Skeletal muscle satellite cell (primary cell): ENCODE measurements at regions not wholly inside any gene's neighbourhood (a gene's known extent, or its start where the extent isn't known, plus 50 kb on each side); places are given as distances from the start of the nearest gene placed in this dataset.

ENCODE experiments used
- H3K27me3 ChIP-seq: 2 replicates; pipeline ENCODE4 v1.7.0; 2013; ENCODE audit warnings: low read length; ENCODE audit not compliant: control insufficient read depth, insufficient read depth
- H3K36me3 ChIP-seq: 2 replicates; pipeline ENCODE4 v1.7.0; 2013; ENCODE audit warnings: mild to moderate bottlenecking, control low read depth, low read length; ENCODE audit not compliant: insufficient read depth
- H3K4me1 ChIP-seq: 2 replicates; pipeline ENCODE4 v1.7.0; 2013; ENCODE audit warnings: low read length; ENCODE audit not compliant: control insufficient read depth, insufficient read depth
- H3K4me2 ChIP-seq: 2 replicates; pipeline ENCODE4 v1.7.0; 2013; ENCODE audit warnings: mild to moderate bottlenecking, low read length
- H3K4me3 ChIP-seq: 2 replicates; pipeline ENCODE4 v1.7.0; 2013; ENCODE audit warnings: low read length
- H3K9ac ChIP-seq: 2 replicates; pipeline ENCODE4 v1.7.0; 2013; ENCODE audit warnings: mild to moderate bottlenecking, low read depth, low read length, moderate library complexity
- H3K9me3 ChIP-seq: replicated peaks from 2 replicates; pipeline ENCODE4 v1.7.0; 2013; ENCODE audit warnings: mild to moderate bottlenecking, control low read depth, low read length

GRCh38 chr9:26559506-26559905, 333.1 kb downstream of the CAAP1 start:
- H3K36me3 ChIP-seq = no peaks in the 10 kb centered on the region
- H3K27me3 ChIP-seq = no peaks in the 10 kb centered on the region
- peaks cover 3% of the 10 kb centered on the region for H3K9me3 ChIP-seq

GRCh38 chr9:26551971-26552370, 340.6 kb downstream of the CAAP1 start:
- no peaks in the 10 kb centered on the region for H3K36me3 ChIP-seq

More at GRCh38 chr9:26559506-26559905, 333.1 kb downstream of the CAAP1 start:
- Histone ChIP-seq H3K9ac (no peak overlapping the region), H3K4me2 (no peak overlapping the region), H3K4me1 (no peaks in the 10 kb centered on the region), H3K4me3 (no peak overlapping the region)

GRCh38 chr9:26551451-26551850, 341.2 kb downstream of the CAAP1 start:
- H3K9ac ChIP-seq = no peak overlapping the region

More at GRCh38 chr9:26551971-26552370, 340.6 kb downstream of the CAAP1 start:
- H3K27me3 ChIP-seq = no peaks in the 10 kb centered on the region
- no peak overlapping the region for H3K4me2 ChIP-seq
- H3K9ac ChIP-seq = no peak overlapping the region
- H3K4me3 ChIP-seq = no peak overlapping the region
- no peaks in the 10 kb centered on the region for H3K4me1 ChIP-seq
- no peaks in the 10 kb centered on the region for H3K9me3 ChIP-seq

GRCh38 chr9:26548781-26549290, 343.8 kb downstream of the CAAP1 start:
- Histone ChIP-seq H3K36me3 (no peaks in the 10 kb centered on the region), H3K4me3 (no peak overlapping the region), H3K4me1 (no peaks in the 10 kb centered on the region), H3K27me3 (no peaks in the 10 kb centered on the region), H3K4me2 (no peak overlapping the region), H3K9ac (no peak overlapping the region), H3K9me3 (no peaks in the 10 kb centered on the region)

More at GRCh38 chr9:26551451-26551850, 341.2 kb downstream of the CAAP1 start:
- no peaks in the 10 kb centered on the region for H3K36me3 ChIP-seq
- no peaks in the 10 kb centered on the region for H3K9me3 ChIP-seq
- no peak overlapping the region for H3K4me3 ChIP-seq
- no peaks in the 10 kb centered on the region for H3K27me3 ChIP-seq
- H3K4me2 ChIP-seq = no peak overlapping the region
- H3K4me1 ChIP-seq = no peaks in the 10 kb centered on the region

- no peaks in the 10 kb centered on the region for H3K36me3 ChIP-seq
- no peak overlapping the region for H3K9ac ChIP-seq
- H3K4me1 ChIP-seq = no peaks in the 10 kb centered on the region
- H3K4me2 ChIP-seq = no peak overlapping the region
- no peaks in the 10 kb centered on the region for H3K9me3 ChIP-seq
- H3K27me3 ChIP-seq = no peaks in the 10 kb centered on the region
- no peak overlapping the region for H3K4me3 ChIP-seq
Measured at GRCh38 chr9:26539867-26540493, 352.6 kb downstream of the CAAP1 start.

- no peaks in the 10 kb centered on the region for H3K27me3 ChIP-seq
- no peaks in the 10 kb centered on the region for H3K9me3 ChIP-seq
- no peak overlapping the region for H3K4me2 ChIP-seq
- no peaks in the 10 kb centered on the region for H3K4me1 ChIP-seq
- no peaks in the 10 kb centered on the region for H3K36me3 ChIP-seq
- no peak overlapping the region for H3K4me3 ChIP-seq
- no peak overlapping the region for H3K9ac ChIP-seq
Measured at GRCh38 chr9:26537211-26537610, 355.4 kb downstream of the CAAP1 start.

- Histone ChIP-seq H3K4me3 (no peak overlapping the region), H3K4me1 (no peaks in the 10 kb centered on the region), H3K36me3 (no peaks in the 10 kb centered on the region)
Measured at GRCh38 chr9:26535151-26535550, 357.5 kb downstream of the CAAP1 start.

GRCh38 chr9:26530841-26531240, 361.8 kb downstream of the CAAP1 start:
- H3K27me3 ChIP-seq = no peaks in the 10 kb centered on the region
- no peak overlapping the region for H3K4me3 ChIP-seq
- H3K36me3 ChIP-seq = no peaks in the 10 kb centered on the region
- H3K9me3 ChIP-seq = no peaks in the 10 kb centered on the region
- H3K4me1 ChIP-seq = no peaks in the 10 kb centered on the region
- no peak overlapping the region for H3K9ac ChIP-seq
- no peak overlapping the region for H3K4me2 ChIP-seq

More at GRCh38 chr9:26535151-26535550, 357.5 kb downstream of the CAAP1 start:
- no peaks in the 10 kb centered on the region for H3K27me3 ChIP-seq
- H3K9me3 ChIP-seq = no peaks in the 10 kb centered on the region
- H3K9ac ChIP-seq = no peak overlapping the region
- H3K4me2 ChIP-seq = no peak overlapping the region

- Histone ChIP-seq H3K36me3 (no peaks in the 10 kb centered on the region), H3K4me1 (no peaks in the 10 kb centered on the region), H3K4me2 (no peak overlapping the region), H3K27me3 (no peaks in the 10 kb centered on the region), H3K9me3 (no peaks in the 10 kb centered on the region), H3K4me3 (no peak overlapping the region), H3K9ac (no peak overlapping the region)
Measured at GRCh38 chr9:26527931-26528330, 364.7 kb downstream of the CAAP1 start.

- no peak overlapping the region for H3K4me2 ChIP-seq
- H3K36me3 ChIP-seq = no peaks in the 10 kb centered on the region
- no peak overlapping the region for H3K4me3 ChIP-seq
- no peaks in the 10 kb centered on the region for H3K9me3 ChIP-seq
- H3K27me3 ChIP-seq = no peaks in the 10 kb centered on the region
- H3K9ac ChIP-seq = no peak overlapping the region
- no peaks in the 10 kb centered on the region for H3K4me1 ChIP-seq
Measured at GRCh38 chr9:26524267-26524666, 368.3 kb downstream of the CAAP1 start.

- Histone ChIP-seq H3K9me3 (no peaks in the 10 kb centered on the region), H3K4me1 (no peaks in the 10 kb centered on the region), H3K27me3 (no peaks in the 10 kb centered on the region), H3K4me3 (no peak overlapping the region), H3K4me2 (no peak overlapping the region), H3K9ac (no peak overlapping the region), H3K36me3 (no peaks in the 10 kb centered on the region)
Measured at GRCh38 chr9:26523577-26523976, 369.0 kb downstream of the CAAP1 start.

- Histone ChIP-seq H3K4me3 (no peak overlapping the region), H3K27me3 (no peaks in the 10 kb centered on the region), H3K36me3 (no peaks in the 10 kb centered on the region), H3K4me2 (no peak overlapping the region), H3K9me3 (no peaks in the 10 kb centered on the region), H3K9ac (no peak overlapping the region), H3K4me1 (no peaks in the 10 kb centered on the region)
Measured at GRCh38 chr9:26520141-26520540, 372.5 kb downstream of the CAAP1 start.
